WTC11 (cell line): ENCODE measurements at regions not wholly inside any gene's neighbourhood (a gene's known extent, or its start where the extent isn't known, plus 50 kb on each side); places are given as distances from the start of the nearest gene placed in this dataset.

Experiments used
- E2F1 ChIP-seq: sonication (generic); formaldehyde crosslinking; IDR thresholded peaks from 2 replicates; pipeline ENCODE4 v1.8.0; 2022; ENCODE audit warnings: mild to moderate bottlenecking, missing genetic modification reagents
- ESRRA ChIP-seq: sonication (generic); formaldehyde crosslinking; IDR thresholded peaks from 2 replicates; pipeline ENCODE4 v1.8.1; 2022; ENCODE audit warnings: mild to moderate bottlenecking, missing genetic modification reagents, borderline replicate concordance
- NR3C1 ChIP-seq: sonication (generic); formaldehyde crosslinking; conservative IDR thresholded peaks from 2 replicates; pipeline ENCODE4 v1.8.1; 2023; ENCODE audit warnings: low read depth, mild to moderate bottlenecking, missing genetic modification reagents
- ZNF532 ChIP-seq: fragments of 250-450 bp; sonication (Bioruptor Pico); IDR thresholded peaks from 2 replicates; pipeline ENCODE4 v1.9.0; 2021; ENCODE audit warnings: mild to moderate bottlenecking, borderline replicate concordance
- TF ChIP-seq, protein P1 (sequence below): fragments of 200-600 bp; IDR thresholded peaks from 2 replicates; pipeline ENCODE4 v1.8.0; 2022; ENCODE audit warnings: antibody characterized with exemption
- TF ChIP-seq, protein P2 (sequence below): sonication (generic); formaldehyde crosslinking; IDR thresholded peaks from 2 replicates; pipeline ENCODE4 v1.8.0; 2022; ENCODE audit warnings: mild to moderate bottlenecking, missing genetic modification reagents
- TF ChIP-seq, protein P3 (sequence below): fragments of 250-450 bp; sonication (Bioruptor Pico); IDR thresholded peaks from 2 replicates; pipeline ENCODE4 v1.8.0; 2021; ENCODE audit warnings: mild to moderate bottlenecking

DNA sequence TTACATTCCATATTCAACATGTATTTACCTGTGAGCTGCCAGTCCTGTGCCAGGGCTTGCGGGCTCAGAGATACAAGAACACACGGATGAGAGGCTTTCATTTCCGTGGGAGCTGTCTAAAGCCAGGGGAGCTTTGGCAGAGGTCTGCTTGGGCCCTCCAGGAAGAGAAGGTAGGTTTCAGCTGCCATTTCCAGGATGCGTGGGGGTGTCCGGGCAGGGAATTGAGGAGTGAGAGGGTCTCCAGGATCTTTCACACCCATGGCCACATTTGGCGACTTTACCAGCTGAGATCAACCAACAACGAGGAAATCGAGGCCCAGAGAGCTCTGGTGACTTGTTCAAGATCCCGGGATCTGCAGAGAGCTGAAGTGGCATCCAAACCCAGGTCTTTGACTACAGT, 119.6 kb downstream of the BUD13 start:
- TF ChIP-seq E2F1 (CRISPR knock-in tag): no peak
- TF ChIP-seq, protein P1, sequence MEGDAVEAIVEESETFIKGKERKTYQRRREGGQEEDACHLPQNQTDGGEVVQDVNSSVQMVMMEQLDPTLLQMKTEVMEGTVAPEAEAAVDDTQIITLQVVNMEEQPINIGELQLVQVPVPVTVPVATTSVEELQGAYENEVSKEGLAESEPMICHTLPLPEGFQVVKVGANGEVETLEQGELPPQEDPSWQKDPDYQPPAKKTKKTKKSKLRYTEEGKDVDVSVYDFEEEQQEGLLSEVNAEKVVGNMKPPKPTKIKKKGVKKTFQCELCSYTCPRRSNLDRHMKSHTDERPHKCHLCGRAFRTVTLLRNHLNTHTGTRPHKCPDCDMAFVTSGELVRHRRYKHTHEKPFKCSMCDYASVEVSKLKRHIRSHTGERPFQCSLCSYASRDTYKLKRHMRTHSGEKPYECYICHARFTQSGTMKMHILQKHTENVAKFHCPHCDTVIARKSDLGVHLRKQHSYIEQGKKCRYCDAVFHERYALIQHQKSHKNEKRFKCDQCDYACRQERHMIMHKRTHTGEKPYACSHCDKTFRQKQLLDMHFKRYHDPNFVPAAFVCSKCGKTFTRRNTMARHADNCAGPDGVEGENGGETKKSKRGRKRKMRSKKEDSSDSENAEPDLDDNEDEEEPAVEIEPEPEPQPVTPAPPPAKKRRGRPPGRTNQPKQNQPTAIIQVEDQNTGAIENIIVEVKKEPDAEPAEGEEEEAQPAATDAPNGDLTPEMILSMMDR: no peak
- TF ChIP-seq, protein P2, sequence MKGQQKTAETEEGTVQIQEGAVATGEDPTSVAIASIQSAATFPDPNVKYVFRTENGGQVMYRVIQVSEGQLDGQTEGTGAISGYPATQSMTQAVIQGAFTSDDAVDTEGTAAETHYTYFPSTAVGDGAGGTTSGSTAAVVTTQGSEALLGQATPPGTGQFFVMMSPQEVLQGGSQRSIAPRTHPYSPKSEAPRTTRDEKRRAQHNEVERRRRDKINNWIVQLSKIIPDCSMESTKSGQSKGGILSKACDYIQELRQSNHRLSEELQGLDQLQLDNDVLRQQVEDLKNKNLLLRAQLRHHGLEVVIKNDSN (CRISPR knock-in tag): no peak
- TF ChIP-seq ZNF532 (CRISPR knock-in tag): no peak
- no peak for TF ChIP-seq ESRRA (CRISPR knock-in tag)
- TF ChIP-seq NR3C1 (CRISPR knock-in tag): no peak
- TF ChIP-seq, protein P3, sequence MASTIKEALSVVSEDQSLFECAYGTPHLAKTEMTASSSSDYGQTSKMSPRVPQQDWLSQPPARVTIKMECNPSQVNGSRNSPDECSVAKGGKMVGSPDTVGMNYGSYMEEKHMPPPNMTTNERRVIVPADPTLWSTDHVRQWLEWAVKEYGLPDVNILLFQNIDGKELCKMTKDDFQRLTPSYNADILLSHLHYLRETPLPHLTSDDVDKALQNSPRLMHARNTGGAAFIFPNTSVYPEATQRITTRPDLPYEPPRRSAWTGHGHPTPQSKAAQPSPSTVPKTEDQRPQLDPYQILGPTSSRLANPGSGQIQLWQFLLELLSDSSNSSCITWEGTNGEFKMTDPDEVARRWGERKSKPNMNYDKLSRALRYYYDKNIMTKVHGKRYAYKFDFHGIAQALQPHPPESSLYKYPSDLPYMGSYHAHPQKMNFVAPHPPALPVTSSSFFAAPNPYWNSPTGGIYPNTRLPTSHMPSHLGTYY (CRISPR knock-in tag): no peak
